HepG2 (cell line): ENCODE measurements at regions not wholly inside any gene's neighbourhood (a gene's known extent, or its start where the extent isn't known, plus 50 kb on each side); places are given as distances from the start of the nearest gene placed in this dataset.

Experiments used
- CBFB ChIP-seq: sonication (generic); formaldehyde crosslinking; IDR thresholded peaks from 2 replicates; pipeline ENCODE4 v1.4.0; 2020; ENCODE audit warnings: missing genetic modification reagents
- CCAR2 ChIP-seq: fragments of 200-400 bp; formaldehyde crosslinking; optimal IDR thresholded peaks from 2 replicates; pipeline ENCODE3; 2018; ENCODE audit warnings: low read depth, mild to moderate bottlenecking, low read length, moderate library complexity
- DNMT3B ChIP-seq: conservative IDR thresholded peaks from 2 replicates; pipeline ENCODE4 v1.6.1; 2016; ENCODE audit warnings: missing biosample characterization, control low read depth
- GABPB1 ChIP-seq: IDR thresholded peaks from 2 replicates; pipeline ENCODE4 v1.6.1; 2016; ENCODE audit warnings: mild to moderate bottlenecking, missing genetic modification reagents, moderate library complexity, missing compliant biosample characterization
- ISL2 ChIP-seq: sonication (generic); formaldehyde crosslinking; IDR thresholded peaks from 2 replicates; pipeline ENCODE4 v1.5.0; 2020; ENCODE audit warnings: missing genetic modification reagents
- KLF12 ChIP-seq: sonication (generic); formaldehyde crosslinking; IDR thresholded peaks from 2 replicates; pipeline ENCODE4 v1.4.0; 2020; ENCODE audit warnings: missing genetic modification reagents, borderline replicate concordance
- KLF9 ChIP-seq: IDR thresholded peaks from 2 replicates; pipeline ENCODE4 v1.6.1; 2016; ENCODE audit warnings: low read depth
- MED13 ChIP-seq: sonication (generic); formaldehyde crosslinking; IDR thresholded peaks from 2 replicates; pipeline ENCODE4 v1.5.0; 2020; ENCODE audit warnings: missing genetic modification reagents
- NFYC ChIP-seq: IDR thresholded peaks from 2 replicates; pipeline ENCODE4 v1.6.1; 2016; ENCODE audit warnings: missing genetic modification reagents, missing compliant biosample characterization
- NR2F6 ChIP-seq, 2 experiments: IDR thresholded peaks; 2 replicates each; pipeline ENCODE4 v1.6.1; 2016; ENCODE audit warnings: antibody characterized with exemption in 1 of 2, mild to moderate bottlenecking in 1 of 2
- REXO4 ChIP-seq: sonication (generic); formaldehyde crosslinking; IDR thresholded peaks from 2 replicates; pipeline ENCODE4 v1.8.0; 2022; ENCODE audit warnings: missing genetic modification reagents, mild to moderate bottlenecking, borderline replicate concordance
- SCMH1 ChIP-seq: sonication (generic); formaldehyde crosslinking; IDR thresholded peaks from 2 replicates; pipeline ENCODE4 v1.9.0; 2021; ENCODE audit warnings: missing genetic modification reagents, mild to moderate bottlenecking, borderline replicate concordance
- STAT5B ChIP-seq: sonication (generic); formaldehyde crosslinking; IDR thresholded peaks from 2 replicates; pipeline ENCODE4 v1.4.0; 2020; ENCODE audit warnings: missing genetic modification reagents
- ZNF143 ChIP-seq: sonication (generic); formaldehyde crosslinking; IDR thresholded peaks from 2 replicates; pipeline ENCODE4 v1.4.0; 2020; ENCODE audit warnings: missing genetic modification reagents
- ZNF234 ChIP-seq: sonication (generic); formaldehyde crosslinking; conservative IDR thresholded peaks from 2 replicates; pipeline ENCODE4 v1.5.1; 2020; ENCODE audit warnings: mild to moderate bottlenecking, missing genetic modification reagents
- ZNF235 ChIP-seq: sonication (generic); formaldehyde crosslinking; IDR thresholded peaks from 2 replicates; pipeline ENCODE4 v1.8.1; 2023; ENCODE audit warnings: mild to moderate bottlenecking, missing genetic modification reagents, borderline replicate concordance
- ZNF761 ChIP-seq: sonication (generic); formaldehyde crosslinking; conservative IDR thresholded peaks from 2 replicates; pipeline ENCODE4 v1.4.0; 2020; ENCODE audit warnings: mild to moderate bottlenecking, missing genetic modification reagents
- TF ChIP-seq, protein P1 (sequence below): sonication (generic); formaldehyde crosslinking; IDR thresholded peaks from 2 replicates; pipeline ENCODE4 v1.4.0; 2020; ENCODE audit warnings: missing genetic modification reagents, borderline replicate concordance
- TF ChIP-seq, protein P2 (sequence below): IDR thresholded peaks from 2 replicates; pipeline ENCODE4 v1.6.1; 2012; ENCODE audit warnings: inconsistent platforms
- TF ChIP-seq, protein P3 (sequence below): IDR thresholded peaks from 2 replicates; pipeline ENCODE4 v1.6.1; 2016; ENCODE audit warnings: low read depth, missing genetic modification reagents, missing compliant biosample characterization

DNA sequence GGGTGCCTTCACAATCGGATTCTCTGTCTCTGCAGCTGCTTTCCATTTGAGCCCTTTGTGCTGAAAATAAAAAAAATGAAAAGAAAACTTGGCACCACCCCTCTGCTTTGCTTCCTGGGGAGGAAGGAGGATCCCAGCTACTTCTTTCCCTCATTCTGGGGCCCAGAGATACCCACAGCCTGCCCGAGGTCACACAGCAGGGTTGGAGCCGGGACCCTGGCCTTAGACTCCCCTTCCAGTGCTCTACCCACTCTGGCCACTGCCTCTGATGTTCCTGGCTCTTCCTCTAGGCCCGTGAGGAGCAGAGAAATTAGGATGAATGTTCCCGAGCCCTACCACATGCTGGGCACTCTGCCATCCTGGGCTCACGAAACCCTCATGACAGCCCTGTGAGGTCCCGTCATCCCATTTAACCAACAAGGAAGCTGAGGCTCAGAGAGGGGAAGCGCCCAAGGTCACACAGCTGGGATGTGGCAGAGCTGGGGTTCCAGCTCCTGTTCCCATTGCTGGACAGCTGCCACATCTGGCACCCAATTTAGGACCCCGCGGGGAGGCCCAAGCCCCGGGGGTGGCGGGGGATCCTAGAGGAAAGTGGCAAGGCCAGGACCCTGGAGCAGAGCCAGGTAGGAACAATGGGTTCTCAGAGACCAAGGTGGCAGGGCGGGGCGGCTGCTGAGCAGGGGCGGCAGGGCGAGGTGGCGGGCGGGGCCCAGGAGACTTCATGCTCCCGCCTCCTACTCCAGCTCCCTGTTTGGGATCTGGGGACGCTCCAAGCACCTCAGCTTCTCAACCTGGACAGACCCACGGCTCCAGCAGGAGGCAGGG is 76.6 kb downstream of the CEBPB start (continued):
- TF ChIP-seq ZNF235 (CRISPR knock-in tag) (no peak), DNMT3B (CRISPR knock-in tag) (0 out of 2 replicates have a peak, but pooled peaks have one; percentile 41), MED13 (CRISPR knock-in tag) (no peak), CBFB (CRISPR knock-in tag) (no peak), CCAR2 (no peak), ZNF761 (no peak), KLF9 (CRISPR knock-in tag) (no peak), GABPB1 (no peak; the same call in 1 of the 2 replicates), SCMH1 (CRISPR knock-in tag) (no peak), NR2F6 (IDR thresholded peaks at IDR 0.05) (peak; percentile 57), NR2F6 (CRISPR knock-in tag; IDR thresholded peaks at IDR 0.05) (peak; percentile 60), KLF12 (CRISPR knock-in tag) (no peak), NFYC (CRISPR knock-in tag) (no peak), ZNF143 (CRISPR knock-in tag) (no peak; the same call in 1 of the 2 replicates), ZNF234 (CRISPR knock-in tag) (no peak), STAT5B (CRISPR knock-in tag) (no peak), REXO4 (CRISPR knock-in tag) (no peak), ISL2 (no peak)
- TF ChIP-seq, protein P1, sequence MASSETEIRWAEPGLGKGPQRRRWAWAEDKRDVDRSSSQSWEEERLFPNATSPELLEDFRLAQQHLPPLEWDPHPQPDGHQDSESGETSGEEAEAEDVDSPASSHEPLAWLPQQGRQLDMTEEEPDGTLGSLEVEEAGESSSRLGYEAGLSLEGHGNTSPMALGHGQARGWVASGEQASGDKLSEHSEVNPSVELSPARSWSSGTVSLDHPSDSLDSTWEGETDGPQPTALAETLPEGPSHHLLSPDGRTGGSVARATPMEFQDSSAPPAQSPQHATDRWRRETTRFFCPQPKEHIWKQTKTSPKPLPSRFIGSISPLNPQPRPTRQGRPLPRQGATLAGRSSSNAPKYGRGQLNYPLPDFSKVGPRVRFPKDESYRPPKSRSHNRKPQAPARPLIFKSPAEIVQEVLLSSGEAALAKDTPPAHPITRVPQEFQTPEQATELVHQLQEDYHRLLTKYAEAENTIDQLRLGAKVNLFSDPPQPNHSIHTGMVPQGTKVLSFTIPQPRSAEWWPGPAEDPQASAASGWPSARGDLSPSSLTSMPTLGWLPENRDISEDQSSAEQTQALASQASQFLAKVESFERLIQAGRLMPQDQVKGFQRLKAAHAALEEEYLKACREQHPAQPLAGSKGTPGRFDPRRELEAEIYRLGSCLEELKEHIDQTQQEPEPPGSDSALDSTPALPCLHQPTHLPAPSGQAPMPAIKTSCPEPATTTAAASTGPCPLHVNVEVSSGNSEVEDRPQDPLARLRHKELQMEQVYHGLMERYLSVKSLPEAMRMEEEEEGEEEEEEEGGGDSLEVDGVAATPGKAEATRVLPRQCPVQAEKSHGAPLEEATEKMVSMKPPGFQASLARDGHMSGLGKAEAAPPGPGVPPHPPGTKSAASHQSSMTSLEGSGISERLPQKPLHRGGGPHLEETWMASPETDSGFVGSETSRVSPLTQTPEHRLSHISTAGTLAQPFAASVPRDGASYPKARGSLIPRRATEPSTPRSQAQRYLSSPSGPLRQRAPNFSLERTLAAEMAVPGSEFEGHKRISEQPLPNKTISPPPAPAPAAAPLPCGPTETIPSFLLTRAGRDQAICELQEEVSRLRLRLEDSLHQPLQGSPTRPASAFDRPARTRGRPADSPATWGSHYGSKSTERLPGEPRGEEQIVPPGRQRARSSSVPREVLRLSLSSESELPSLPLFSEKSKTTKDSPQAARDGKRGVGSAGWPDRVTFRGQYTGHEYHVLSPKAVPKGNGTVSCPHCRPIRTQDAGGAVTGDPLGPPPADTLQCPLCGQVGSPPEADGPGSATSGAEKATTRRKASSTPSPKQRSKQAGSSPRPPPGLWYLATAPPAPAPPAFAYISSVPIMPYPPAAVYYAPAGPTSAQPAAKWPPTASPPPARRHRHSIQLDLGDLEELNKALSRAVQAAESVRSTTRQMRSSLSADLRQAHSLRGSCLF (CRISPR knock-in tag): no peak
- TF ChIP-seq, protein P2, sequence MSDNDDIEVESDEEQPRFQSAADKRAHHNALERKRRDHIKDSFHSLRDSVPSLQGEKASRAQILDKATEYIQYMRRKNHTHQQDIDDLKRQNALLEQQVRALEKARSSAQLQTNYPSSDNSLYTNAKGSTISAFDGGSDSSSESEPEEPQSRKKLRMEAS: peak; percentile 47
- TF ChIP-seq, protein P3, sequence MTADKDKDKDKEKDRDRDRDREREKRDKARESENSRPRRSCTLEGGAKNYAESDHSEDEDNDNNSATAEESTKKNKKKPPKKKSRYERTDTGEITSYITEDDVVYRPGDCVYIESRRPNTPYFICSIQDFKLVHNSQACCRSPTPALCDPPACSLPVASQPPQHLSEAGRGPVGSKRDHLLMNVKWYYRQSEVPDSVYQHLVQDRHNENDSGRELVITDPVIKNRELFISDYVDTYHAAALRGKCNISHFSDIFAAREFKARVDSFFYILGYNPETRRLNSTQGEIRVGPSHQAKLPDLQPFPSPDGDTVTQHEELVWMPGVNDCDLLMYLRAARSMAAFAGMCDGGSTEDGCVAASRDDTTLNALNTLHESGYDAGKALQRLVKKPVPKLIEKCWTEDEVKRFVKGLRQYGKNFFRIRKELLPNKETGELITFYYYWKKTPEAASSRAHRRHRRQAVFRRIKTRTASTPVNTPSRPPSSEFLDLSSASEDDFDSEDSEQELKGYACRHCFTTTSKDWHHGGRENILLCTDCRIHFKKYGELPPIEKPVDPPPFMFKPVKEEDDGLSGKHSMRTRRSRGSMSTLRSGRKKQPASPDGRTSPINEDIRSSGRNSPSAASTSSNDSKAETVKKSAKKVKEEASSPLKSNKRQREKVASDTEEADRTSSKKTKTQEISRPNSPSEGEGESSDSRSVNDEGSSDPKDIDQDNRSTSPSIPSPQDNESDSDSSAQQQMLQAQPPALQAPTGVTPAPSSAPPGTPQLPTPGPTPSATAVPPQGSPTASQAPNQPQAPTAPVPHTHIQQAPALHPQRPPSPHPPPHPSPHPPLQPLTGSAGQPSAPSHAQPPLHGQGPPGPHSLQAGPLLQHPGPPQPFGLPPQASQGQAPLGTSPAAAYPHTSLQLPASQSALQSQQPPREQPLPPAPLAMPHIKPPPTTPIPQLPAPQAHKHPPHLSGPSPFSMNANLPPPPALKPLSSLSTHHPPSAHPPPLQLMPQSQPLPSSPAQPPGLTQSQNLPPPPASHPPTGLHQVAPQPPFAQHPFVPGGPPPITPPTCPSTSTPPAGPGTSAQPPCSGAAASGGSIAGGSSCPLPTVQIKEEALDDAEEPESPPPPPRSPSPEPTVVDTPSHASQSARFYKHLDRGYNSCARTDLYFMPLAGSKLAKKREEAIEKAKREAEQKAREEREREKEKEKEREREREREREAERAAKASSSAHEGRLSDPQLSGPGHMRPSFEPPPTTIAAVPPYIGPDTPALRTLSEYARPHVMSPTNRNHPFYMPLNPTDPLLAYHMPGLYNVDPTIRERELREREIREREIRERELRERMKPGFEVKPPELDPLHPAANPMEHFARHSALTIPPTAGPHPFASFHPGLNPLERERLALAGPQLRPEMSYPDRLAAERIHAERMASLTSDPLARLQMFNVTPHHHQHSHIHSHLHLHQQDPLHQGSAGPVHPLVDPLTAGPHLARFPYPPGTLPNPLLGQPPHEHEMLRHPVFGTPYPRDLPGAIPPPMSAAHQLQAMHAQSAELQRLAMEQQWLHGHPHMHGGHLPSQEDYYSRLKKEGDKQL (CRISPR knock-in tag): no peak
